ENCODE measurements at regions not wholly inside any gene's neighbourhood (a gene's known extent, or its start where the extent isn't known, plus 50 kb on each side); places are given as distances from the start of the nearest gene placed in this dataset.

GRCh38 chr17:77071925-77072490 lies 68.8 kb upstream of the SEC14L1 start:
- in situ Hi-C loops (cut with MboI; ENCODE audit: low sequenced_read_pairs) (no loop called here), intact Hi-C loops (cut with micrococcal nuclease) (no loop called here), dilution Hi-C loops (cut with HindIII; ENCODE audit: low sequenced_read_pairs, unreplicated experiment) (no loop called here)
- Histone ChIP-seq H3K27me3 (ENCODE audit: control insufficient read depth, insufficient read depth, low read length) (peaks cover 52% of the 10 kb centered on the region), H3K4me3 (ENCODE audit: insufficient read depth, low read depth, low read length) (no peak overlapping the region), H3K27ac (ENCODE audit: insufficient read depth, low read length) (no peak overlapping the region), H3K9me1 (ENCODE audit: insufficient read depth, low read length) (no peaks in the 10 kb centered on the region), H2AFZ (replicated peaks; ENCODE audit: low read length, poor library complexity) (no peak overlapping the region), H3K4me1 (ENCODE audit: control insufficient read depth, insufficient read depth, low read length) (no peaks in the 10 kb centered on the region), H2BK15ac (ENCODE audit: low read depth, low read length) (no peak overlapping the region), H4K91ac (ENCODE audit: insufficient read depth, low read depth, low read length) (no peak overlapping the region), H4K8ac (ENCODE audit: low read depth in 2 of 2, low read length in 2 of 2) (no peak overlapping the region), H3K79me1 (ENCODE audit: low read depth in 1 of 2, low read length in 2 of 2) (no peaks in the 10 kb centered on the region), H3K4me2 (ENCODE audit: low read depth, low read length) (no peak overlapping the region), H3K14ac (replicated peaks; ENCODE audit: low read depth, low read length) (no peak overlapping the region), H2AK5ac (ENCODE audit: low read depth, low read length) (no peak overlapping the region), H3K36me3 (ENCODE audit: control insufficient read depth, insufficient read depth, low read length) (no peaks in the 10 kb centered on the region), H3K9me3 (ENCODE audit: control insufficient read depth, insufficient read depth, low read length) (no peaks in the 10 kb centered on the region), H2BK5ac (ENCODE audit: low read depth, low read length, poor library complexity, severe bottlenecking) (no peak overlapping the region), H3K23ac (ENCODE audit: low read depth, low read length) (no peak overlapping the region), H3K9ac (ENCODE audit: low read depth, low read length) (no peak overlapping the region), H2BK120ac (ENCODE audit: low read depth, low read length) (no peak overlapping the region), H2BK20ac (ENCODE audit: low read depth, low read length) (no peak overlapping the region), H2AK9ac (replicated peaks; ENCODE audit: low read depth, low read length, poor library complexity) (no peak overlapping the region), H4K20me1 (ENCODE audit: insufficient read depth, low read length) (no peaks in the 10 kb centered on the region), H3K4ac (ENCODE audit: low read depth, low read length) (no peak overlapping the region), H4K5ac (ENCODE audit: low read depth, low read length) (no peak overlapping the region), H3K18ac (ENCODE audit: low read depth, low read length) (no peak overlapping the region), H3K56ac (ENCODE audit: extremely low read depth, insufficient read depth, low read length) (no peak overlapping the region)
- ChIA-PET CTCF (interaction anchor here (0.6 to 1.0 kb wide), 2 partner anchors 15 to 16 kb away, joined by 3 to 4 read pairs; no protein-coding TSS in a partner anchor), POLR2A (ENCODE audit: unreplicated experiment) (no interaction called here)
- ATAC-seq (ENCODE audit: low read depth) (no peak), DNase-seq (no peak)
- no TSS peak for BruUV-seq (replicated peaks)
- TF ChIP-seq USF2 (IDR thresholded peaks at IDR 0.05; ENCODE audit: low read depth, low read length) (no peak), CEBPB (IDR thresholded peaks at IDR 0.05; ENCODE audit: low read depth, low read length) (no peak), RFX5 (IDR thresholded peaks at IDR 0.05; ENCODE audit: low read depth, low read length) (no peak), FOS (IDR thresholded peaks at IDR 0.05; ENCODE audit: low read depth, low read length) (no peak), RAD21 (IDR thresholded peaks at IDR 0.05; ENCODE audit: low read length) (no peak), CTCF (conservative IDR thresholded peaks at IDR 0.05; ENCODE audit: low read depth, low read length) (no peak), MXI1 (IDR thresholded peaks at IDR 0.05; ENCODE audit: borderline replicate concordance, low read depth, low read length) (no peak), BHLHE40 (IDR thresholded peaks at IDR 0.05; ENCODE audit: low read depth, low read length) (no peak), MAZ (IDR thresholded peaks at IDR 0.05; ENCODE audit: borderline replicate concordance, low read depth, low read length) (no peak), NFE2L2 (IDR thresholded peaks at IDR 0.05; ENCODE audit: low read depth, low read length) (no peak), ELK1 (IDR thresholded peaks at IDR 0.05; ENCODE audit: borderline replicate concordance, low read depth, low read length) (no peak), POLR2A (IDR thresholded peaks at IDR 0.05; ENCODE audit: low read depth, low read length) (no peak), SMC3 (IDR thresholded peaks at IDR 0.05; ENCODE audit: low read depth, low read length) (no peak), CHD1 (IDR thresholded peaks at IDR 0.05; ENCODE audit: low read depth, low read length) (no peak)

All from IMR-90 (cell line).